ENCODE measurements at regions not wholly inside any gene's neighbourhood (a gene's known extent, or its start where the extent isn't known, plus 50 kb on each side); places are given as distances from the start of the nearest gene placed in this dataset.

DNA sequence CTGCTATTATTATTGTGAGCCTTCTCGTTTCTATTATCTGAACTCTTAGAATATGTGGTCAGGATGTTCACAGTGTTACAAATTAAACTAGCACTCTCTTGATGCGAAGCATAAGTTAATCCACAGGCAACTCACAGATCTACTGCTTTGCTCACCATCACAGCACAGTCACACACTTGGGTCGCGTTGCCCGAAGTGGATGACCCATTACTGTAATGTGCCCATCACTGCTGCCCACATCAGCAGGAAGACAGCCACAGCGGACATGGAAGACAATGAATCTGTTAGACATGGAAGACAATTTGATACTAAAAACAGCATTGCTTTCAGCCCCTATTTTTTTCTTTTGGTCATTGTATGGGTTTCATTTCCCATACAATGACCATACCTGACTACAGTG, 216.4 kb upstream of the B3GAT1 start:
- TF ChIP-seq OVOL3 (tag by site-specific recombination; IDR thresholded peaks at IDR 0.05) = no peak
- TF ChIP-seq ZNF624 (tag by site-specific recombination; IDR thresholded peaks at IDR 0.05) = no peak
- TF ChIP-seq, protein P1, sequence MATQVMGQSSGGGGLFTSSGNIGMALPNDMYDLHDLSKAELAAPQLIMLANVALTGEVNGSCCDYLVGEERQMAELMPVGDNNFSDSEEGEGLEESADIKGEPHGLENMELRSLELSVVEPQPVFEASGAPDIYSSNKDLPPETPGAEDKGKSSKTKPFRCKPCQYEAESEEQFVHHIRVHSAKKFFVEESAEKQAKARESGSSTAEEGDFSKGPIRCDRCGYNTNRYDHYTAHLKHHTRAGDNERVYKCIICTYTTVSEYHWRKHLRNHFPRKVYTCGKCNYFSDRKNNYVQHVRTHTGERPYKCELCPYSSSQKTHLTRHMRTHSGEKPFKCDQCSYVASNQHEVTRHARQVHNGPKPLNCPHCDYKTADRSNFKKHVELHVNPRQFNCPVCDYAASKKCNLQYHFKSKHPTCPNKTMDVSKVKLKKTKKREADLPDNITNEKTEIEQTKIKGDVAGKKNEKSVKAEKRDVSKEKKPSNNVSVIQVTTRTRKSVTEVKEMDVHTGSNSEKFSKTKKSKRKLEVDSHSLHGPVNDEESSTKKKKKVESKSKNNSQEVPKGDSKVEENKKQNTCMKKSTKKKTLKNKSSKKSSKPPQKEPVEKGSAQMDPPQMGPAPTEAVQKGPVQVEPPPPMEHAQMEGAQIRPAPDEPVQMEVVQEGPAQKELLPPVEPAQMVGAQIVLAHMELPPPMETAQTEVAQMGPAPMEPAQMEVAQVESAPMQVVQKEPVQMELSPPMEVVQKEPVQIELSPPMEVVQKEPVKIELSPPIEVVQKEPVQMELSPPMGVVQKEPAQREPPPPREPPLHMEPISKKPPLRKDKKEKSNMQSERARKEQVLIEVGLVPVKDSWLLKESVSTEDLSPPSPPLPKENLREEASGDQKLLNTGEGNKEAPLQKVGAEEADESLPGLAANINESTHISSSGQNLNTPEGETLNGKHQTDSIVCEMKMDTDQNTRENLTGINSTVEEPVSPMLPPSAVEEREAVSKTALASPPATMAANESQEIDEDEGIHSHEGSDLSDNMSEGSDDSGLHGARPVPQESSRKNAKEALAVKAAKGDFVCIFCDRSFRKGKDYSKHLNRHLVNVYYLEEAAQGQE (tag by site-specific recombination; IDR thresholded peaks at IDR 0.05) = no peak
- TF ChIP-seq, protein P2, sequence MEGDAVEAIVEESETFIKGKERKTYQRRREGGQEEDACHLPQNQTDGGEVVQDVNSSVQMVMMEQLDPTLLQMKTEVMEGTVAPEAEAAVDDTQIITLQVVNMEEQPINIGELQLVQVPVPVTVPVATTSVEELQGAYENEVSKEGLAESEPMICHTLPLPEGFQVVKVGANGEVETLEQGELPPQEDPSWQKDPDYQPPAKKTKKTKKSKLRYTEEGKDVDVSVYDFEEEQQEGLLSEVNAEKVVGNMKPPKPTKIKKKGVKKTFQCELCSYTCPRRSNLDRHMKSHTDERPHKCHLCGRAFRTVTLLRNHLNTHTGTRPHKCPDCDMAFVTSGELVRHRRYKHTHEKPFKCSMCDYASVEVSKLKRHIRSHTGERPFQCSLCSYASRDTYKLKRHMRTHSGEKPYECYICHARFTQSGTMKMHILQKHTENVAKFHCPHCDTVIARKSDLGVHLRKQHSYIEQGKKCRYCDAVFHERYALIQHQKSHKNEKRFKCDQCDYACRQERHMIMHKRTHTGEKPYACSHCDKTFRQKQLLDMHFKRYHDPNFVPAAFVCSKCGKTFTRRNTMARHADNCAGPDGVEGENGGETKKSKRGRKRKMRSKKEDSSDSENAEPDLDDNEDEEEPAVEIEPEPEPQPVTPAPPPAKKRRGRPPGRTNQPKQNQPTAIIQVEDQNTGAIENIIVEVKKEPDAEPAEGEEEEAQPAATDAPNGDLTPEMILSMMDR (tag by site-specific recombination; IDR thresholded peaks at IDR 0.05) = no peak

Data from HEK293 (cell line).